ENCODE measurements at regions not wholly inside any gene's neighbourhood (a gene's known extent, or its start where the extent isn't known, plus 50 kb on each side); places are given as distances from the start of the nearest gene placed in this dataset.

DNA sequence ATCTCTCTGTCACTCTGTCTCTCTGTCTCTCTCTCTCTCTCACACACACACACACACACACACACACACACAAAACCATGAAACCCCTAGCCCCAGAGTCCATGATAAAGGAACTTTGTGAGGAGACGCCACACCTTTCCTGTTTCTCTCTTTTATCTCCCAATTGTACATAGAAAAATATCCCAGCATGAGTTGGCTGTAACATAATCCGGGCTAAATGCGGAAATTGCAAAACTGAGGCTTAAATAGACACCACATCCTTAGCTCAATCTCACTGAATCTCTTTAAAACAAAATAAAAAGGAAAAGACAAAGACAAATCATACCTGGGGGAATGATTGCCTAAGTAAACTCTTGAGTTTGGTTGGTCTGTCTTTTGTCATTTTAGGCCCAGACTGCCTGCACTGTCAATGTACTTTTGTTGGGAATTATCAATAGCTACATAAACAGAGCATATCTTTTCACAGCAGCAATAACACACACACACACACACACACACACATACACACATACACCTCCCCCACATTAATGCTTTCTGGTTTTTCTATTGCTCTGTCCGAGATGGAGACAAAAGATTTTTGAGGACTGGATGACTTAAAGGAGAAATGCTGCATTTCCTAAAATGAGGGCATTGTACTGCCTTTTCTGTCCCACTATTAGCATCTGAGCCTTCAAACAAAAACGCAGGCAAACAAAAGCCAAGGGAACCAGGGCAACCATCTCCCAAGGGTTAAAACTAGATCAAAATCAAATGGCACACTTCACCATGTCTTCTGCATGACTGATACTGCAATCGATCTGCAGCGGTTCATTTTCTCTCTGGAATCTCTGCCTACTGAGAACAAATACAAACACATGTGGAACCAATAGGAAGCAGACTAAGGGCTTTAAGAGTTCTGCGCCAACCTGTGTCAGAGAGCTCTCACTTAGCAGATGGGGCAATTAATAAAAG is 321.5 kb downstream of the NFIB start:
- no peak overlapping the region for H3K9ac ChIP-seq (ENCODE audit: low read depth in 1 of 2, low read length in 2 of 2)

More for the DNA sequence above, 321.5 kb downstream of the NFIB start:
- Histone ChIP-seq H3K27me3 (ENCODE audit: control insufficient read depth in 4 of 4, insufficient read depth in 4 of 4, low read length in 3 of 4) (no peaks in the 10 kb centered on the region), H3K9me3 (ENCODE audit: control insufficient read depth in 4 of 4, low read length in 3 of 4) (peaks cover 0 to 4% (median 1%) of the 10 kb centered on the region in 4 donors), H3K27ac (ENCODE audit: low read depth in 1 of 2, low read length in 2 of 2) (no peak overlapping the region), H3K4me1 (ENCODE audit: control insufficient read depth in 4 of 4, insufficient read depth in 4 of 4, low read length in 3 of 4) (no peaks in the 10 kb centered on the region), H3K4me3 (ENCODE audit: low read depth in 1 of 3, low read length in 3 of 3) (no peak overlapping the region), H3K36me3 (ENCODE audit: control insufficient read depth in 4 of 4, insufficient read depth in 3 of 4, low read depth in 1 of 4, low read length in 3 of 4) (no peaks in the 10 kb centered on the region)
- no peak for DNase-seq (ENCODE audit: low spot score)
- 82% methylated on average over 8 of the region's 8 CpGs for WGBS
- no peak for TF ChIP-seq SP1 (IDR thresholded peaks at IDR 0.05)
- TF ChIP-seq, protein P1, sequence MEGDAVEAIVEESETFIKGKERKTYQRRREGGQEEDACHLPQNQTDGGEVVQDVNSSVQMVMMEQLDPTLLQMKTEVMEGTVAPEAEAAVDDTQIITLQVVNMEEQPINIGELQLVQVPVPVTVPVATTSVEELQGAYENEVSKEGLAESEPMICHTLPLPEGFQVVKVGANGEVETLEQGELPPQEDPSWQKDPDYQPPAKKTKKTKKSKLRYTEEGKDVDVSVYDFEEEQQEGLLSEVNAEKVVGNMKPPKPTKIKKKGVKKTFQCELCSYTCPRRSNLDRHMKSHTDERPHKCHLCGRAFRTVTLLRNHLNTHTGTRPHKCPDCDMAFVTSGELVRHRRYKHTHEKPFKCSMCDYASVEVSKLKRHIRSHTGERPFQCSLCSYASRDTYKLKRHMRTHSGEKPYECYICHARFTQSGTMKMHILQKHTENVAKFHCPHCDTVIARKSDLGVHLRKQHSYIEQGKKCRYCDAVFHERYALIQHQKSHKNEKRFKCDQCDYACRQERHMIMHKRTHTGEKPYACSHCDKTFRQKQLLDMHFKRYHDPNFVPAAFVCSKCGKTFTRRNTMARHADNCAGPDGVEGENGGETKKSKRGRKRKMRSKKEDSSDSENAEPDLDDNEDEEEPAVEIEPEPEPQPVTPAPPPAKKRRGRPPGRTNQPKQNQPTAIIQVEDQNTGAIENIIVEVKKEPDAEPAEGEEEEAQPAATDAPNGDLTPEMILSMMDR (IDR thresholded peaks at IDR 0.05; ENCODE audit: low read depth, low read length, missing input control) = no peak
- TF ChIP-seq HNF4G (IDR thresholded peaks at IDR 0.05) = no peak
- TF ChIP-seq TAF1 (conservative IDR thresholded peaks at IDR 0.05) = no peak
- TF ChIP-seq, protein P2, sequence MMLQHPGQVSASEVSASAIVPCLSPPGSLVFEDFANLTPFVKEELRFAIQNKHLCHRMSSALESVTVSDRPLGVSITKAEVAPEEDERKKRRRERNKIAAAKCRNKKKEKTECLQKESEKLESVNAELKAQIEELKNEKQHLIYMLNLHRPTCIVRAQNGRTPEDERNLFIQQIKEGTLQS (IDR thresholded peaks at IDR 0.05) = no peak
- TF ChIP-seq, protein P3, sequence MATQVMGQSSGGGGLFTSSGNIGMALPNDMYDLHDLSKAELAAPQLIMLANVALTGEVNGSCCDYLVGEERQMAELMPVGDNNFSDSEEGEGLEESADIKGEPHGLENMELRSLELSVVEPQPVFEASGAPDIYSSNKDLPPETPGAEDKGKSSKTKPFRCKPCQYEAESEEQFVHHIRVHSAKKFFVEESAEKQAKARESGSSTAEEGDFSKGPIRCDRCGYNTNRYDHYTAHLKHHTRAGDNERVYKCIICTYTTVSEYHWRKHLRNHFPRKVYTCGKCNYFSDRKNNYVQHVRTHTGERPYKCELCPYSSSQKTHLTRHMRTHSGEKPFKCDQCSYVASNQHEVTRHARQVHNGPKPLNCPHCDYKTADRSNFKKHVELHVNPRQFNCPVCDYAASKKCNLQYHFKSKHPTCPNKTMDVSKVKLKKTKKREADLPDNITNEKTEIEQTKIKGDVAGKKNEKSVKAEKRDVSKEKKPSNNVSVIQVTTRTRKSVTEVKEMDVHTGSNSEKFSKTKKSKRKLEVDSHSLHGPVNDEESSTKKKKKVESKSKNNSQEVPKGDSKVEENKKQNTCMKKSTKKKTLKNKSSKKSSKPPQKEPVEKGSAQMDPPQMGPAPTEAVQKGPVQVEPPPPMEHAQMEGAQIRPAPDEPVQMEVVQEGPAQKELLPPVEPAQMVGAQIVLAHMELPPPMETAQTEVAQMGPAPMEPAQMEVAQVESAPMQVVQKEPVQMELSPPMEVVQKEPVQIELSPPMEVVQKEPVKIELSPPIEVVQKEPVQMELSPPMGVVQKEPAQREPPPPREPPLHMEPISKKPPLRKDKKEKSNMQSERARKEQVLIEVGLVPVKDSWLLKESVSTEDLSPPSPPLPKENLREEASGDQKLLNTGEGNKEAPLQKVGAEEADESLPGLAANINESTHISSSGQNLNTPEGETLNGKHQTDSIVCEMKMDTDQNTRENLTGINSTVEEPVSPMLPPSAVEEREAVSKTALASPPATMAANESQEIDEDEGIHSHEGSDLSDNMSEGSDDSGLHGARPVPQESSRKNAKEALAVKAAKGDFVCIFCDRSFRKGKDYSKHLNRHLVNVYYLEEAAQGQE (IDR thresholded peaks at IDR 0.05) = no peak
- TF ChIP-seq, protein P4, sequence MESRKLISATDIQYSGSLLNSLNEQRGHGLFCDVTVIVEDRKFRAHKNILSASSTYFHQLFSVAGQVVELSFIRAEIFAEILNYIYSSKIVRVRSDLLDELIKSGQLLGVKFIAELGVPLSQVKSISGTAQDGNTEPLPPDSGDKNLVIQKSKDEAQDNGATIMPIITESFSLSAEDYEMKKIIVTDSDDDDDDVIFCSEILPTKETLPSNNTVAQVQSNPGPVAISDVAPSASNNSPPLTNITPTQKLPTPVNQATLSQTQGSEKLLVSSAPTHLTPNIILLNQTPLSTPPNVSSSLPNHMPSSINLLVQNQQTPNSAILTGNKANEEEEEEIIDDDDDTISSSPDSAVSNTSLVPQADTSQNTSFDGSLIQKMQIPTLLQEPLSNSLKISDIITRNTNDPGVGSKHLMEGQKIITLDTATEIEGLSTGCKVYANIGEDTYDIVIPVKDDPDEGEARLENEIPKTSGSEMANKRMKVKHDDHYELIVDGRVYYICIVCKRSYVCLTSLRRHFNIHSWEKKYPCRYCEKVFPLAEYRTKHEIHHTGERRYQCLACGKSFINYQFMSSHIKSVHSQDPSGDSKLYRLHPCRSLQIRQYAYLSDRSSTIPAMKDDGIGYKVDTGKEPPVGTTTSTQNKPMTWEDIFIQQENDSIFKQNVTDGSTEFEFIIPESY (IDR thresholded peaks at IDR 0.05) = no peak
- TF ChIP-seq HNF4A (conservative IDR thresholded peaks at IDR 0.05) = no peak
- TF ChIP-seq NR2F2 (IDR thresholded peaks at IDR 0.05) = no peak
- no peak for TF ChIP-seq RAD21 (IDR thresholded peaks at IDR 0.05)
- no peak for TF ChIP-seq JUND (IDR thresholded peaks at IDR 0.05)
- no peak for TF ChIP-seq FOXA2 (IDR thresholded peaks at IDR 0.05)
- no peak for TF ChIP-seq GABPA (IDR thresholded peaks at IDR 0.05 in 1 of 2, conservative IDR thresholded peaks at IDR 0.05 in 1 of 2)
- no peak for TF ChIP-seq RXRA (IDR thresholded peaks at IDR 0.05)
